GM18520 (cell line): ENCODE measurements at regions not wholly inside any gene's neighbourhood (a gene's known extent, or its start where the extent isn't known, plus 50 kb on each side); places are given as distances from the start of the nearest gene placed in this dataset.

Source experiments
- ATAC-seq: cut with Tn5 transposase; IDR thresholded peaks from one replicate; pipeline ENCODE4 v1.9.1; 2021; ENCODE audit not compliant: unreplicated experiment

DNA sequence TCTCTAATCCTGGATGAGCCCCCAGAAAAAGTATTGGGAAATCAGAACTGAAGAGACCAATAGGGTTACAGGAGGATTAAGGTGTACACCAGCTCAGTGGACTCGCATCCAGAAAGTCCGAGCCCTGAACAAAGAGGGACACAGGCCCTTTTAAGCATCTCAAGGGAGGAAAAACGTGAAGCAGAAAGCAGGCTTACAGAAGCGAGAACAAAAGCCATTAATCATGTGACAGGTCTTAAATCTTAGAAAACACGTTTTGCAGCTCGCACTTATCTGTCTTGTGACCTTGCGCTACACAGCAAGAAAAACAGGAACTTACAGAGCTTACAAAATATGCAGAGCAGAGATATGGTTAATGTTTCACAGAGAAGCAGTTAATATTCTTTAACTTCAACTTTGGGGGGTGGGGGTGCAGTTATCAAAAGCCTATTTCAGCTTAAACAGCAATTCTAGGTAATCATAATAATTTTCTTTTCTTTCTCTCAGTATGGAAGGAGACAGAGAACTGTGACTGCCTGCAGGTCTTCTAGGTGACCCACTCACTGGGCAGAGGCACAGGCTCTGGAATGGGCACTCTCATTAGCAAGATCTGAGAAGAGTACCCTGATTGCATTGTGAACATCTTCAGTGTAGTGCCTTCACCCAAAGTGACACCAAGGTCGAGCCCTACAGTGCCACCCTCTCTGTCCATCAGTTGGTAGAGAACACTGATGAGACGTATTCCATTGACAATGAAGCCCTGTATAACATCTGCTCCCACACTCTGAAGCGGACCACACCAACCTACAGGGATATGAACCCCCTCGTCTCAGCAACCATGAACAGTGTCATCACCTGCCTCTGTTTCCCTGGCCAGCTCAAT is 65.0 kb upstream of the MOCS1 start:
- no peak for ATAC-seq

DNA sequence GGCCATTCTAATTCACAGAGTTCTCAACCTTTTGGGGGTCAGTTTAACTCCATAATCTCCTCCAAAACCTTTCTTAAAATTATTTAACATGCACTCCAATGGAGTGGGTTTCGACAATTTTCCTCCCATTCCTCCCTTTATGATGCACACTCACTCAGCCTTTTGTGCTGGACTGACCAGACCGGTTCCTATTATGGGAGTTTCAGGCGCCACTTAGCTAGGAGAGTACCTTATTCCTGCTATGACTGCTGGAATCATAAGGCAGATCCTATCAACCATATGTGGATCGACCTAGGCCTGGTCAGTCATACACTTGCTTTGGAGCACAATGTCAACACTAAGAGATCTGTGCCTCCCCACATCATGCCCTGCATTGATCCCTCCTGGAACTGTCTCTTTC is 63.9 kb upstream of the MOCS1 start:
- no peak for ATAC-seq

DNA sequence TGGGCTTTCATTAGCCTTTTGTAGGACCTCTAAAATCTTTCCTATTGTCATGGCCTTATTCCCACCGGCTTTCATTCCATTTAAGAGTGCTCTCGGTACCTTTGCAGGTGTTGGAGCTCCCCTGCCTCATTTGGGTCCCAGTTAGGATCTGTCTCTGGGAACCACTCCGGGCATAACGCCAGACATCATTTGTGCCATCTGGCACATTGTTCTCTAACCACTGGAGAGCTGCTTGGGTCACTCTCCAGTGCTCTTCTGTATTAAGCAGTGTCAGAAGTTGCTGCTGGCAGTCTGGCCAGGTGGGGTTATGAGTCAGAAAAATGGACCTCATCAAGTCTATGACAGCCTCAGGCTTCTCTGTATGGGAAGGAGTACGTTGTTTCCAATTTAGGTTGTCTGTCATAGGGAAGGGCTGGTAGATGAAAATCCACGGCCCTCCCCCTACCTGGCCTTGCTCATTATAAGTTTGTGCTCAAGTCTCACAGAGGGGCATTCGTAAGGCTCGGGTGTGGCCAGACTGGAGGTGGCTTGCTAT is 62.9 kb upstream of the MOCS1 start:
- ATAC-seq = no peak

DNA sequence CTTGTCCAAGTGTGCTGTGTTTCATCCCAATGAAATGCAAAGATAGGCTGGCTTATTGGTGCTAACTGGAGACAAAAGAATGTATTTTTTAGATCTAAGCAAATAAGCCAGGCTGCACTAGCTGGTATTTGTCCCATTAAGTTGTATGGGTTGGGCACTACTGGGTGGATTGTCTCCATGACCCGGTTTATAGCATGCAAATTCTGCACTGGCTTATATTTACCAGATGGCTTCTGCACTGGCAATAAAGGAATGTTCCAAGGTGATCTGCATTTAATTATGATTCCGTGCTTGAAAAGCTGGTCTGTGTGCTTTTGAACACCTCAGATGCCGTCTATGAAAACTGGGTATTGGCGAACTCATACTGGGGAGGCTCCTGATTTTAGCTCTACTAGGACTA is 61.4 kb upstream of the MOCS1 start:
- ATAC-seq = no peak

DNA sequence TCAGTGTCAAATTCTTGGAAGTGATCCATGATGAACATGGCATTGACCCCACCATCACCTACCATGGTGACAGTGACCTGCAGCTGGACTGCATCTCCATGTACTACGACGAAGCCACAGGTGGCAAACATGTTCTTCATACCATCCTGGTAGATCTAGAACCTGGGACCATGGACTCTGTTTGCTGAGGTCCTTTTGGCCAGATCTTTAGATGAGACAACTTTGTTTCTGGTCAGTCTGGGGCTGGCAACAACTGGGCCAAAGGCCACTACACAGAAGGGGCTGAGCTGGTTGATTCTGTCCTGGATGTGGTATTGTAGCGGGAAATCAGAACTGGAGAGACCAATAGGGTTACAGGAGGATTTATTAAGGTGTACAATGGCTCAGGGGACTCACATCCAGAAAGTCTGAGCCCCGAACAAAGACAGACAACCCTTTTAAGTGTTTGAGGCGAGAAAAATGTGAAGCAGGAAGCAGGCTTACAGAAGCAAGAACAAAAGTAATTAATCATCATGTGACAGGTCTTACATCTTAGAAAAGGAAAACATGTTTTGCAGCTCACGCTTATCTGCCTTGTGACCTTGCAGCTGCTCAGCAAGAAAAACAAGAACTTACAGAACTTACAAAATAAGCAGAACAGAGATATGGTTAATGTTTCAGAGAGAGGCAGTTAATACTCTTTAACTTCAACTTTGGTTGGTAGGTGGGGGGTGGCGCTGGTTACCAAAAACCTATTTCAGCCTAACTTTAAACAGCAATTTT is 58.8 kb upstream of the MOCS1 start:
- no peak for ATAC-seq
